ENCODE measurements at regions not wholly inside any gene's neighbourhood (a gene's known extent, or its start where the extent isn't known, plus 50 kb on each side); places are given as distances from the start of the nearest gene placed in this dataset.

DNA sequence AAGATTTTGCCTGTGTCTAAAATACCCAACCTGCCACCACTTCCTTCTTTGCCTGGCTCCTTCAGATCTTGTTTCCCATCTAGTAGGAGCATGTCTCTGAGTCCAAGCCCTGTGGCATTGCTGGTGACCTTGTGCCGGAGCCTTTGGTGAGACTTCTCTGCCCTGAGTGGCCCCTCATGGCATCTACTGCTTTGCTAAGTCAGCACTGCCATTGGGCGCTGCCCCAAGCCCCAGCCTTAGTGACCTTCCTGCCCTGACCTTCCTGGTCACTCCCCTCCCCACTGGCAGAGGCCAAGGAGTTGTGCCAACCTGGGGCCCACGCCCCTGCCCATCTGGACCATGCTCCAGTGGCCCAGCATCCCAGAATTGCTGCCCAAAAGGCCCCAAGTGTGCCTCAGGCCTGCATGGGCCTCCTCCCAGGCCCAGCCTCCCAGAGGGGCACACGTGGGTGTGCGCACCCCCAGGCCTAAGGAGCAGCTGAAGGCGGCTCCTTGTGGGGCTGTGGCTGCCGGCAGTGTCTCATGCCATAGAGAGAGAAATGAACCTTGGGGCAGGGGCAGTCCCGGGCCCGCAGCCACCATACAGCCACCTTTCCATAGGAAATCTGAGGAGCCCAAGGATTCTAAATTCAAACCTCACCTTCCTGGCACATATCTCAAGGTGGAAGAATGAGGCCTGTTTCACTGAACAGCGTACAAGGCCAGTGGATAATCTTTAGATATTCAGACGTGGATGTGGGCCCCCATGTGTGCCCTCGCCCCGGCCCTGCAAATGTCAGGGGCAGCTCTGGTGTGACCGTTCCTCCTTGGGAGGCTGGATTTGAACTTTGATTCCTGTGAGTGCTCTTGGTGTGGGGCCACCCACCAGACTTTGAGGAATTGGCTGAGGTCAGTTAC, 100.2 kb upstream of the SLC66A3 start:
- Histone ChIP-seq H3K4me1 (no peaks in the 10 kb centered on the region), H3K9ac (no peak overlapping the region), H3K4me2 (ENCODE audit: low read length) (no peak overlapping the region), H3K27me3 (ENCODE audit: control insufficient read depth, insufficient read depth, low read length) (no peaks in the 10 kb centered on the region), H2AFZ (no peak overlapping the region), H3K79me2 (no peaks in the 10 kb centered on the region), H3K27ac (no peak overlapping the region), H3K9me3 (ENCODE audit: control insufficient read depth, low read length) (no peaks in the 10 kb centered on the region), H3K4me3 (ENCODE audit: low read depth, low read length) (no peak overlapping the region), H3K36me3 (ENCODE audit: control insufficient read depth, insufficient read depth, low read length) (no peaks in the 10 kb centered on the region)
- TF ChIP-seq, protein P1, sequence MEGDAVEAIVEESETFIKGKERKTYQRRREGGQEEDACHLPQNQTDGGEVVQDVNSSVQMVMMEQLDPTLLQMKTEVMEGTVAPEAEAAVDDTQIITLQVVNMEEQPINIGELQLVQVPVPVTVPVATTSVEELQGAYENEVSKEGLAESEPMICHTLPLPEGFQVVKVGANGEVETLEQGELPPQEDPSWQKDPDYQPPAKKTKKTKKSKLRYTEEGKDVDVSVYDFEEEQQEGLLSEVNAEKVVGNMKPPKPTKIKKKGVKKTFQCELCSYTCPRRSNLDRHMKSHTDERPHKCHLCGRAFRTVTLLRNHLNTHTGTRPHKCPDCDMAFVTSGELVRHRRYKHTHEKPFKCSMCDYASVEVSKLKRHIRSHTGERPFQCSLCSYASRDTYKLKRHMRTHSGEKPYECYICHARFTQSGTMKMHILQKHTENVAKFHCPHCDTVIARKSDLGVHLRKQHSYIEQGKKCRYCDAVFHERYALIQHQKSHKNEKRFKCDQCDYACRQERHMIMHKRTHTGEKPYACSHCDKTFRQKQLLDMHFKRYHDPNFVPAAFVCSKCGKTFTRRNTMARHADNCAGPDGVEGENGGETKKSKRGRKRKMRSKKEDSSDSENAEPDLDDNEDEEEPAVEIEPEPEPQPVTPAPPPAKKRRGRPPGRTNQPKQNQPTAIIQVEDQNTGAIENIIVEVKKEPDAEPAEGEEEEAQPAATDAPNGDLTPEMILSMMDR (IDR thresholded peaks at IDR 0.05), result no peak

DNA sequence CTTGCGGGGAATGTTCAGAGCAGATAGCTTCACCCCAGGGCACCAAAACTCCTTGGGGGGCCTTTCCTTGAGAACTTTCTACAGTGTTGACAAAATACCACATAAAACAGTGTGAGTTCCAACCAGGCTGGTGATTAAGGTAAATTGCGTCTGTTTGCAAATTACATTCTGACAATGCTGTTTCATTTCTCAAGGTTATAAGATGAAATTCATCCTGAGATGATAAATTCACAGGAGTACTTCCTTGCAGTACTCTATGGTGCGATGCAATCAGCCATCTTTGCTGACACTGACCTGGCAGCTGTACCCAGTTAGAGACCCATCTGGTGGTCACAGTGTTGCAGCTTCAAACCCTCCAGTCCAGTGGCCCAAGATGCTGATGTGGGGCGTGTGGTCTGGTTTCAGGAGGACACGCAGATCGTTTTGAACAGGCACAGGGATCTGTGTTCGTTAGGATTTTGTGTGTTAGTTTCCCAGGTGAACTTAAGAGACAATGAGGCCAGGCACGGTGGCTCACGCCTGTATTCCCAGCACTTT, 99.5 kb upstream of the SLC66A3 start:
- Histone ChIP-seq H3K9ac (no peak overlapping the region), H3K79me2 (no peaks in the 10 kb centered on the region), H3K4me2 (ENCODE audit: low read length) (no peak overlapping the region), H3K36me3 (ENCODE audit: control insufficient read depth, insufficient read depth, low read length) (no peaks in the 10 kb centered on the region), H2AFZ (no peak overlapping the region), H3K9me3 (ENCODE audit: control insufficient read depth, low read length) (no peaks in the 10 kb centered on the region), H3K27me3 (ENCODE audit: control insufficient read depth, insufficient read depth, low read length) (no peaks in the 10 kb centered on the region), H3K27ac (no peak overlapping the region), H3K4me3 (ENCODE audit: low read depth, low read length) (no peak overlapping the region), H3K4me1 (no peaks in the 10 kb centered on the region)
- TF ChIP-seq, protein P1 (IDR thresholded peaks at IDR 0.05), result no peak

DNA sequence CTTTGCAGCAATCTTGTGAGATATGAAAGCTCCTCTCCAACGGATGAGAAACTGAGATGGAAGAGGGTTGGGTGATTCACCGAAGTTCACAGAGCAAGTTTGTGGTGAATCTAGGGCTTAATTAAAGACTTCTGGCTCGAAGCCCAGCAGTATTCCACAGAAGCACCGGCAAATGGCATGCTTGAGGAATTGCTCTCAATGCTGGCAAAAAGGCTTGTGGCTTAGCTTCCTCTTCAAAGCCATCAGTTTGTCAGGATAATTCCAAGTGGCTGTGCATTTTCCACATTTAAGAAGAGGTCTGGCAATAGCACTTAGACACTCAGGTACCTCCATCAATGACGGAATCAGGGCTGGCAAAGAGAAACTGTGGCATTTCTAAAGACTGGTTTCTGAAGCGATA, 98.7 kb upstream of the SLC66A3 start:
- peaks cover 6% of the 10 kb centered on the region for H3K9me3 ChIP-seq (ENCODE audit: control insufficient read depth, low read length)
- no peak overlapping the region for H2AFZ ChIP-seq
- TF ChIP-seq, protein P1 (IDR thresholded peaks at IDR 0.05), result no peak
- no peak overlapping the region for H3K9ac ChIP-seq
- no peak overlapping the region for H3K27ac ChIP-seq
- no peaks in the 10 kb centered on the region for H3K4me1 ChIP-seq
- H3K4me3 ChIP-seq (ENCODE audit: low read depth, low read length), result no peak overlapping the region
- H3K36me3 ChIP-seq (ENCODE audit: control insufficient read depth, insufficient read depth, low read length), result no peaks in the 10 kb centered on the region
- H3K79me2 ChIP-seq, result no peaks in the 10 kb centered on the region
- H3K4me2 ChIP-seq (ENCODE audit: low read length), result no peak overlapping the region
- H3K27me3 ChIP-seq (ENCODE audit: control insufficient read depth, insufficient read depth, low read length), result no peaks in the 10 kb centered on the region

DNA sequence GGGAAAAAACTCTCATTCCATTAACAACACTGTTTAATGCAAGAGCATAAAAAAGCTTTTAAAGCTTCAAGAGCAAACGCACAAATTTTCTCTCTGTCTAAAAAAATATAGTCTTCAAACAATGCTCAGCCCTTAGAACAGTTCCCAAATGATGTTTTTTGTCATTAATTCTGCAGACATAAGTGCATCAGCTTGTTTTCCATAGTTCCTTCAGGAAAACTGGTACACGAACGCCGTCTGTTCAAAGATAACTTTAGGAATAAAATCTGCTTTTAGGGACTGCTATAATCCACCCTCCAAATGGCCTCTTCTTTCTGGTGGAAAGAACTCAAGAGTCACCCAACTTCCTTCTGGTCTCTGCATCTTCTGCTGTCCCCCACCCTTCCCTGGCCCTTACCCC, 98.2 kb upstream of the SLC66A3 start:
- Histone ChIP-seq H3K27ac (no peak overlapping the region), H3K4me2 (ENCODE audit: low read length) (no peak overlapping the region), H3K36me3 (ENCODE audit: control insufficient read depth, insufficient read depth, low read length) (no peaks in the 10 kb centered on the region), H3K27me3 (ENCODE audit: control insufficient read depth, insufficient read depth, low read length) (no peaks in the 10 kb centered on the region), H2AFZ (no peak overlapping the region), H3K4me3 (ENCODE audit: low read depth, low read length) (no peak overlapping the region), H3K79me2 (no peaks in the 10 kb centered on the region), H3K9ac (no peak overlapping the region), H3K9me3 (ENCODE audit: control insufficient read depth, low read length) (peaks cover 6% of the 10 kb centered on the region), H3K4me1 (no peaks in the 10 kb centered on the region)
- TF ChIP-seq, protein P1 (IDR thresholded peaks at IDR 0.05), result no peak
